Limb (tissue), 2 donors: ENCODE measurements at regions not wholly inside any gene's neighbourhood (a gene's known extent, or its start where the extent isn't known, plus 50 kb on each side); places are given as distances from the start of the nearest gene placed in this dataset.

Source experiments
- DNase-seq, 2 donors: peaks; one replicate each; pipeline ENCODE4 v3.0.0-alpha.2; 2016; ENCODE audit errors: extremely low spot score in 2 of 2

GRCh38 chr10:108445746-108446145 is 1281.2 kb upstream of the SORCS1 start:
- DNase-seq = no peak

DNA sequence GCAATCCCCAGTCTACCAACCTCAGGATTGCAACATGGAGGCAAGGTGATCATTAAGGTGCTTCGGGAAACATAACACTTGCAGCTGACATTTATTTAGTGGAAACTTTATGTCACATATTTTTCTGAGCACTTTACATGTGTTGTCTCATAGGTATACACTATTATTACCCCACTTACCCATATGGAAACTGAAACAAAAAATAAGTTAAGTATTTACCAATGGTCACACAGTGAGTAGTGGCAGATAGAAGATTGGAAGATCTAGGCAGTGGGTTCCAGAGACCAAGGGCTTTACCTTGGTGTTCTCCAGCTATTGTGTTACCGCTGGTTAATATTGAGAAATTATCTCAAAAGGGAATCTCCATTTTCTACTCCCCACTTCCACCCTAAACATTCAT is 1279.1 kb upstream of the SORCS1 start:
- no peak for DNase-seq

DNA sequence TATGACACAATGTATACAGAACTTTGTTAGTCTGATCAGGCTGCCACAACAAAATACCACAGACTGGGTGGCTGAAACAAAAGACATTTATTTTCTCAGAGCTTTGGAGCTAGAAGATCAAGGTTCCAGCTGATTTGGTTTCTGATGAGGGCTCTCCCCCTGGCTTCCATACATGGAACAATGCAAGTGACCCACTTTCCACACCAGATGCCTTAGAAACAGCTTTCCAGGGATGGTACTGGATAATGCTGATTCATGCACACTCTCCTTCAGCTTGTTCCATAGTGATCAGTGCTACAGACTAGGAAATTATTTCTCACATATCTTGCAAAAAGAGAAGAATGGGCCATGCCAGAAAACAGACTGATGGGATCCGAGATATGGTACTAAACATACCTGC is 1274.9 kb upstream of the SORCS1 start:
- DNase-seq = no peak

GRCh38 chr10:108436096-108436495 is 1271.6 kb upstream of the SORCS1 start:
- no peak for DNase-seq

- no peak for DNase-seq
Observed at GRCh38 chr10:108434559-108435252, 1270.2 kb upstream of the SORCS1 start.

GRCh38 chr10:108427146-108427545 is 1262.6 kb upstream of the SORCS1 start:
- peak in 1 of 2 donors; percentile 36 for DNase-seq

DNA sequence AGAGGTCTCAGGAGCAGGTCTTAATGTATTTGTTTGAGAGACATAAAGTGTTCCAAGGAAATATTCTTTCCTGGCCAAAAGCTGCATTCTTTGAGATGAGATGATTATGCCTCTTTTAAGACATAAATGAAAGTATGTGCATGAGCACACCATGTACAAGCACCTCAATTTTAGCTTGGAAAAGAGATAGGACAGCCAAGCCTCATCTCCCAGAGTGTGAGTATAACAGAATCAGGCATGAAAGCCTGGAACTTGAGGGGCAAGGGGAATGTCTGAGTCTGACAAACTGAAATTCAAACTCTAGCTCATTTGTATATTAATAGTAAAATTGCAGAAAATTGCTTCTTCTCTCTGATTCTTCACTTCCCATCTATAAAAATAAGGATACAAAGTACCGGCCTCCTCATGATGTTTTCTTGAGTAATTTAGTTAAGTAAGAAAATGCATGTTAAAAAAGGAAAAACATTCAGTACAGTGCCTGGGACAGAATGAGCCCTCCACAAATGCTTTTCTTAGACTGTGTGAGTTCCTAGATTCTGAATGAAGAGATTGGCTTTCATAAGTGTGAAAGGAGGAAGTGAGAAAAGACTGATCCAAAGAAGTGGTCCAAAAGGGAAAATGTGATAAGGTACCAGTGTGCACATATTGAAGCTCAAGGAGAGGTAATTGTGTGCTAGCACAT is 1260.9 kb upstream of the SORCS1 start:
- no peak for DNase-seq

DNA sequence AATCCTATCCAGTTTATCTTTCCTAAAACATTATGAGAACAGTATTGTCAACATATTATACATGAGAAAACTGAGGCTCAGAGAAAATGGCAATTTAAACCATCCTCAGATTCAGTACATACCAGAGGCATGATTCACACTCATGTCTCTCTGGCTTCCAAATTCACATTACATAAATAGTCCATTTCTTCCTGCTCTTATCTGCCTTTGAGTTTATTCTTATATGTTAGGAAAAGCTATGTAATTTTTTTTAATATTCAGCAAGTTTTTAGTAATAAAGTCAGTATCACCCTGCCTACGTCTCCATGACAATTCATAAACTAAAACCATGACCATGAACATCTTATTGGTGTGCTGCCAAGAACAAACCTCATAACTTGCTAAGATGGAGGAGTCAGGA is 1260.2 kb upstream of the SORCS1 start:
- no peak for DNase-seq

- no peak for DNase-seq
Observed at GRCh38 chr10:108422286-108422685, 1257.8 kb upstream of the SORCS1 start.

GRCh38 chr10:108421266-108421665 is 1256.8 kb upstream of the SORCS1 start:
- DNase-seq = no peak

GRCh38 chr10:108413954-108414353 is 1249.4 kb upstream of the SORCS1 start:
- no peak for DNase-seq

DNA sequence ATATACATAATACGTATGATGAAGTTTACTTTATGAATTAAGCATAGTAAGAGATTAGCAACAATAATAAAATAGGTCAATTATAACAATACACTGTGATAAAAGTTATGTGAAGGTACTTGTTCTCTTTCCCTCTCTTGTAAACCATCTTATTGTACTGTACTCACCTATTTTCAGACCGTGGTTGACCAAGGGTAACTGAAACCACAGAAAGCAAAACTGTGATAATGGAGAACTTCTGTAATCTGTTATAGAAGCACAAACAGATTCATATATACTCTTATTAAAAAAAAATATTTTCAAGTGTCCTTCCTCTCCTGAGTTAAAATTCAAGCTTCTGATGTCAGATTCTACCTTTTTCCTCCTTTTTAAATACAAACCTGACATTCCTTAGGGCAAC is 1247.8 kb upstream of the SORCS1 start:
- DNase-seq = no peak

GRCh38 chr10:108411894-108412293 is 1247.4 kb upstream of the SORCS1 start:
- no peak for DNase-seq

- no peak for DNase-seq
Observed at GRCh38 chr10:108411206-108411605, 1246.7 kb upstream of the SORCS1 start.

DNA sequence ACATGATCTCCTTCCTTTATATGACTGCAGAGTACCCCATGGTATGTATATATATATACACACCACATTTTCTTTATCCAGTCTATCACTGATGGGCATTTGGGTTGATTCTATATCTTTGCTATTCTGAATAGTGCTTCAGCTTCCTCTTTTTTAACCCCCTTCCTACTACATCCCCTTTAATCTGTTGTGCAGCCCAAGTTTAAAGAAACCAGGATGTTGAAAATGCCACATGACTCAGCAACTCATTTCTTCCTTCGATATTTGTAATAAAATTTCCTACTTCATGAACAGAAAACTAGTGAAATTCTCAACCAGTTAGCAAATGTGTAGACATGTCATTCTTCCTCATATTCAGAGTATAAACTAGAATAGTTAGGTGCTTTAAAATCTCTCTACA is 1245.7 kb upstream of the SORCS1 start:
- no peak for DNase-seq

- no peak for DNase-seq
Observed at GRCh38 chr10:108409306-108409705, 1244.8 kb upstream of the SORCS1 start.

DNA sequence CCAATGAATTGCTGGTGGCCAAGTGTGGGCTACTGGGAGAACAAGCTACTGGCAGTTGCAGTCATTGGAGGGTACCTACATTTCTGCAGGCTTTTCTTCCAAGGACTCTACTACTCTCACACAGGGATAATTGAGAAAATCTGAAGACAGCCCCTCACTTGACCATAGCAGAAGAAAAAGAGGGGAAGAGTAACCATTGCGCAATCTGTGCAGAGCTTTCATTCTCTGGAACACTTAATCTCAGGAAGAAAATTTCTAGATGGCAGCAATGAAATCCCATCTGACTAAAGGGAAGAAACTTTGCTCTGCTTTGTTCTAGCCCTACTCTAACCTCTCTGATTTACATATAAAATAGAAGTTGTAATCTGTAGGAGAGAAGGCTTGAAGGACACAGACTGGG is 1239.6 kb upstream of the SORCS1 start:
- DNase-seq = no peak

GRCh38 chr10:108399465-108399864 is 1235.0 kb upstream of the SORCS1 start:
- DNase-seq = no peak

- DNase-seq = no peak
Observed at GRCh38 chr10:108393089-108393488, 1228.6 kb upstream of the SORCS1 start.

DNA sequence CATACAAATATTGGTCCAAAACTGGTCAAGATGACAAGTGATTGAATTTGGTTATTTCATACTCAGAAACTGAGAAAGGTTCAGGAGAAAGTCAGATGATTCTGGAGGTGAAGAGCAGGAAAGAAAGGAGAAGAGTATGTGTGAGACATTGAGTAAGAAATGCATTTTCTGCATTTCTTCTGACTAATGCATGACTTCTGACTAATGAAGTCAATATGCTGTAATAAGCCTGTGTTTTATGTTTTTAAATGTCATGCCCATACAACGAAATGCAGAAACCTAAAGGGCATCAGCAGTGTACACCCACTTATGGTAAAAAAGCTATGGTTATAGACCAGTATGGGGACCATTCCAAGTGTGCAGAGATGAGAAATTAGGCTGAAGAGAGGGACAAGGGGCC is 1227.8 kb upstream of the SORCS1 start:
- no peak for DNase-seq

- no peak for DNase-seq
Observed at GRCh38 chr10:108388706-108389105, 1224.2 kb upstream of the SORCS1 start.

DNA sequence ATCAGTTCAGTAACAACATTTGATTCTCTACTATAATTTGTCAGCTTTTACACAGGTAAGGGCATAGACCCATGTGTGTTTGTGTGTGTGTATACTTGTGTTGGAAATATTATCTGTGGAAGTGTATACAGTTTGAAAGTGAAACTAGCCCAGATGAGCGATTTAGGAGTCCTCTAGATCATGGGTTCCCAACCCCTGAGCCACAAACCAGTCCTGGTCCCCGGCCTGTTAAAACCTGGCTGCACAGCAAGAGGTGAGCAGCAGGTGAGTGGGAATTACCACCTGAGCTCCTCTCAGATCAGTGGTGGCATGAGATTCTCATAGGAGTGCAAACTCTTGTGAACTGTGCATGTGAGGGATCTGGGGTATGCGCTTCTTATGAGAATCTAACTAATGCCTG is 1221.5 kb upstream of the SORCS1 start:
- no peak for DNase-seq

- no peak for DNase-seq
Observed at GRCh38 chr10:108384378-108384777, 1219.9 kb upstream of the SORCS1 start.
